ENCODE measurements at regions not wholly inside any gene's neighbourhood (a gene's known extent, or its start where the extent isn't known, plus 50 kb on each side); places are given as distances from the start of the nearest gene placed in this dataset.

DNA sequence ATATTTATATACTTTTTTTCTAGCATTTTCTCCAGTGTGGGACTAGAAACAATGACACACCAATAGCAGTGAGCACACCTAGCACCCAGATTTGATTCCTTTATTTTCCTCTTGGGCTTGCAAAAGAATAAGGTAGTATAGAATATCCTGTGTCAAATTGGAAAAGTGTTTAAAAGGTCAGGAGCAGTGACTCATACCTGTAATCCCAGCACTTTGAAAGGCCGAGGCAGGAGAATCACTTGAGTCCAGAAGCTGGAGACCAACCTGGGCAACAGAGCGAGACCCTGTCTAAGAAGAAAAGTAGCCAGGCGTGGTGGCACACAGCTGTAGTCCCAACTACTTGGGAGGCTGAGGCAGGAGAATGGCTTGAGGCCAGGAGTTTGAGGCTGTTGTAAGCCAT lies 53.8 kb upstream of the SGPP1 start:
- H3K9me3 Mint-ChIP-seq (ENCODE audit: unreplicated experiment): no peaks in the 10 kb centered on the region

DNA sequence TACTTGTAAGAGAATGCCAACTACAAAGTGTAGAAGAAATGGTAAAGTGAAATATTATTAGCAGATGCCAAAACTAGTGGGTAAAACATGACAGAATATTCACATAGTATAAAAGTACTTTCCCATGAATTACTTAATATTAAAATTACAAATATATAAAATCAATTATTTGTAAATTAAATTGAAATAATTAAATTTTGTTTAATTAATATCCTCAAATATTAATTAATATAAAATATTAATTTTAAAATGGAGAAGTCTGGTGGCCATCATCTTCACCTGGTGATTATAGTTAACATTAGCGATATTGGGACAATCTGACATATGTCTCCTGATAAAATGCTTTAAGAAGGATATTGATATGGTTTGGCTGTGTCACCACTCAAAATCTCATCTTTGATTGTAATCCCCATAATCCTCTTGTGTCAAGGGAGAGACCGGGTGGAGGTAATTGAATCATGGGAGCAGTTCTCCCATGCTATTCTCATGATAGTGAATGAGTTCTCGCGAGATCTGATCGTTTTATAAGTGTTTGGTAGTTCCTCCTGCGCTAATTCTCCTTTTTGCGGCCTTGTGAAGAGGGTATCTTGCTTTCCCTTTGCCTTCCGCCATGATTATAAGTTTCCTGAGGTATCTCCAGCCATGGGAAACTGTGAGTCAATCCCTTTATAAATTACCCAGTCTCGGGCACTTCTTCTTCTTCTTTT lies 55.0 kb upstream of the SGPP1 start:
- Mint-ChIP-seq H3K27ac (ENCODE audit: unreplicated experiment) (no peak overlapping the region), H3K4me3 (ENCODE audit: unreplicated experiment) (no peak overlapping the region), H3K9me3 (ENCODE audit: unreplicated experiment) (no peaks in the 10 kb centered on the region), H3K27me3 (ENCODE audit: unreplicated experiment) (no peaks in the 10 kb centered on the region), H3K36me3 (ENCODE audit: unreplicated experiment) (no peaks in the 10 kb centered on the region), H3K4me1 (ENCODE audit: low read depth, unreplicated experiment) (no peaks in the 10 kb centered on the region)
- TF ChIP-seq, protein P1, sequence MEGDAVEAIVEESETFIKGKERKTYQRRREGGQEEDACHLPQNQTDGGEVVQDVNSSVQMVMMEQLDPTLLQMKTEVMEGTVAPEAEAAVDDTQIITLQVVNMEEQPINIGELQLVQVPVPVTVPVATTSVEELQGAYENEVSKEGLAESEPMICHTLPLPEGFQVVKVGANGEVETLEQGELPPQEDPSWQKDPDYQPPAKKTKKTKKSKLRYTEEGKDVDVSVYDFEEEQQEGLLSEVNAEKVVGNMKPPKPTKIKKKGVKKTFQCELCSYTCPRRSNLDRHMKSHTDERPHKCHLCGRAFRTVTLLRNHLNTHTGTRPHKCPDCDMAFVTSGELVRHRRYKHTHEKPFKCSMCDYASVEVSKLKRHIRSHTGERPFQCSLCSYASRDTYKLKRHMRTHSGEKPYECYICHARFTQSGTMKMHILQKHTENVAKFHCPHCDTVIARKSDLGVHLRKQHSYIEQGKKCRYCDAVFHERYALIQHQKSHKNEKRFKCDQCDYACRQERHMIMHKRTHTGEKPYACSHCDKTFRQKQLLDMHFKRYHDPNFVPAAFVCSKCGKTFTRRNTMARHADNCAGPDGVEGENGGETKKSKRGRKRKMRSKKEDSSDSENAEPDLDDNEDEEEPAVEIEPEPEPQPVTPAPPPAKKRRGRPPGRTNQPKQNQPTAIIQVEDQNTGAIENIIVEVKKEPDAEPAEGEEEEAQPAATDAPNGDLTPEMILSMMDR (IDR thresholded peaks at IDR 0.05; ENCODE audit: partially characterized antibody, unreplicated experiment): no peak
- DNase-seq: no peak

More for the DNA sequence above, 53.8 kb upstream of the SGPP1 start:
- Mint-ChIP-seq H3K4me3 (ENCODE audit: unreplicated experiment) (no peak overlapping the region), H3K27me3 (ENCODE audit: unreplicated experiment) (no peaks in the 10 kb centered on the region), H3K27ac (ENCODE audit: unreplicated experiment) (no peak overlapping the region), H3K4me1 (ENCODE audit: low read depth, unreplicated experiment) (no peaks in the 10 kb centered on the region), H3K36me3 (ENCODE audit: unreplicated experiment) (no peaks in the 10 kb centered on the region)
- TF ChIP-seq, protein P1 (IDR thresholded peaks at IDR 0.05; ENCODE audit: partially characterized antibody, unreplicated experiment): no peak
- no peak for DNase-seq

DNA sequence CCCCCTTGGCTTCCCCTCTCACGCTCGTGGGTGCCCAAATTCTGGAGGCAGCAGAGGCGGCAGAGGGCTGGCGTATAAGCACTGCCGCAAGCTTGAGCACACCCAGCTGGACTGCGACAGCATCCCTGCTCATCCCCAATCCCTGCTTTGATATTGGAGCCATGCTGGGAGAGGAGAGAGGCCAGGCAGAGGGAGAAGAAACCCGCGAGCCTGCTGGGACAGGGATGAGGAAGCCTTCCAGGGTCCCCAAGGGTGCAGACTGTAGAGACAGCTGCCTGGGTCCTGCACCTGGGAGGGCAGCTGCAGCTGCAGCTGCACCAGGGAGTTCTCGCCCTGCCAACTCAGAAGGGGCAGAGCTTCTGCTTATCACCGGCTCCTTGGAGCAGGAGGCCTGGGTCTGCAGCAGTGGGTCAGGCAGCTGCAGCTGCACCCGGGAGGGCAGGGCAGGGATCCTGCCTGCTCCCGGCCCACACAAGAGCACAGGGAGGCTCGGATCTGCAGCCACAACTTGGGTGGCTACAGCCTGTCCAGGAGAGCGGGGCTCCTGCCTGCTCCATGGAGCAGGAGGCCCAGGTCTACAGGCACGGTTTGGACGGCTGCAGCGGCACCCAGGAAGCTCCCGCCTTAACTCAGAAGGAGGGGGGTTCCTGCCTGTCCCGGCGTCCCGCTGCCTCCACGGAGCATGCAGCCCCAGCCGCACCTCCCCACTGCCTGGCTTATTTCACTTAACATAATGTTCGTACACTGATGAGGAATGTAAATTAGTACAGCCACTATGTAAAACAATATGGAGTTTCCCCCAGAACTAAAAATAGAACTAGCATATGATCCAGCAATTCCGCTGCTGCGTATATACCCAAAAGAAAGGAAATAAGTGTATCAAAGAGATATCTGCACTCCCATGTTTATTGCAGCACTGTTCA lies 60.4 kb upstream of the SGPP1 start:
- TF ChIP-seq, protein P1 (IDR thresholded peaks at IDR 0.05; ENCODE audit: partially characterized antibody, unreplicated experiment): no peak
- Mint-ChIP-seq H3K27me3 (ENCODE audit: unreplicated experiment) (no peaks in the 10 kb centered on the region), H3K9me3 (ENCODE audit: unreplicated experiment) (no peaks in the 10 kb centered on the region), H3K4me3 (ENCODE audit: unreplicated experiment) (no peak overlapping the region), H3K4me1 (ENCODE audit: low read depth, unreplicated experiment) (peaks cover 3% of the 10 kb centered on the region), H3K36me3 (ENCODE audit: unreplicated experiment) (no peaks in the 10 kb centered on the region), H3K27ac (ENCODE audit: unreplicated experiment) (no peak overlapping the region)
- peak; percentile 17 for DNase-seq

DNA sequence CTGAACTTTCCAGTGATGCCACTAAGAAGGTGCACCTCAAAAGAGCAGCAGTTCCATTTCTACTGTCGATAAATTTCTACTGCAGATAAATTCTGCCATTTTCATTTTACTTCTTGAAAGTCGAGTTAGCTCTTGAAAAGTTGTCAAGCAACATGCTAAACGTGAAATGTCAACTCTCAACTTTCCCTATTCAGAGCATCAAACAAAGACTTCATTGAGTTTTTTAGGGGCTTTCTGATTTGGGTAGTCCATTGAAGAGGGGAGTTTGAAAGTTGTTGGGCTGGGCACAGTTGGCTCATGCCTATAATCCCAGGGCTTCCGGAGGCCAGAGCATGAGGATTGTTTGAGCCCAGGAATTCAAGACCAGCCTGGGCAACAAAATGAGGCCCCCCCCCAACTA lies 59.4 kb upstream of the SYNE2 start:
- H3K27me3 Mint-ChIP-seq (ENCODE audit: unreplicated experiment): no peaks in the 10 kb centered on the region

More for the DNA sequence above, 59.4 kb upstream of the SYNE2 start:
- TF ChIP-seq, protein P1 (IDR thresholded peaks at IDR 0.05; ENCODE audit: partially characterized antibody, unreplicated experiment): no peak
- Mint-ChIP-seq H3K4me3 (ENCODE audit: unreplicated experiment) (no peak overlapping the region), H3K36me3 (ENCODE audit: unreplicated experiment) (no peaks in the 10 kb centered on the region), H3K27ac (ENCODE audit: unreplicated experiment) (no peak overlapping the region), H3K4me1 (ENCODE audit: low read depth, unreplicated experiment) (peaks cover 3% of the 10 kb centered on the region), H3K9me3 (ENCODE audit: unreplicated experiment) (no peaks in the 10 kb centered on the region)
- no peak for DNase-seq

Measured in glutamatergic neuron (in vitro differentiated cells).